ENCODE measurements at regions not wholly inside any gene's neighbourhood (a gene's known extent, or its start where the extent isn't known, plus 50 kb on each side); places are given as distances from the start of the nearest gene placed in this dataset.

DNA sequence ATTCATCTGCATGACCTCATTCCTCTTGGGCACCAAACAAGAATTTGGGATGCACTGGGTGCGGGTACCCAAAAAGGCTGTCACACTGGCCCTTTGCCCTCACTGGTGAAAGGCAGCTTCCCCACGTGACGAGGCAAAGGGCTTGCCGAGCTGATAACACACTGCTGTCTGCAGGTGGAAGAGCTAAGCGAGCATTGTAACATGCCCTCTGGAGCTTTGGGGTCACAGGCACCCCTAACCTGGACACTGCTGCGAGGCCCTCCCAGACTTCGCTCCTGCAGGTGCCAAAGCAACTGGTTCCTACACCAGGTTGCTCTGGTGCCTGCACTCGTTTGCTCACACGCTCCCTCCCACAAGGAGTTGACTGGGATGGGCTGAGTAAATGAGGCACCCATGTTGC, 1595.7 kb downstream of the HACE1 start:
- BruUV-seq (replicated peaks) = no TSS peak
- no peak overlapping the region for H3K9ac ChIP-seq (ENCODE audit: insufficient read depth, low read depth, low read length)
- H3K4me3 ChIP-seq (replicated peaks in 1 of 3; ENCODE audit: insufficient read depth in 1 of 3, low read depth in 2 of 3, low read length in 3 of 3) = no peak overlapping the region
- no peaks in the 10 kb centered on the region for H3K27me3 ChIP-seq (ENCODE audit: control insufficient read depth in 1 of 2, insufficient read depth in 2 of 2, low read length in 2 of 2)
- ATAC-seq = no peak
- no peaks in the 10 kb centered on the region for H3K36me3 ChIP-seq (replicated peaks in 1 of 2; ENCODE audit: control insufficient read depth in 1 of 2, insufficient read depth in 2 of 2, low read length in 2 of 2)
- H3K4me2 ChIP-seq (ENCODE audit: low read depth, low read length) = no peak overlapping the region
- FAIRE-seq = no peak
- intact Hi-C loops (cut with micrococcal nuclease; ENCODE audit: unreplicated experiment) = no loop called here
- TF ChIP-seq TBX3 (IDR thresholded peaks at IDR 0.05; ENCODE audit: borderline replicate concordance) (no peak), KDM4B (CRISPR knock-in tag; IDR thresholded peaks at IDR 0.05) (no peak), PHB2 (IDR thresholded peaks at IDR 0.05; ENCODE audit: partially characterized antibody) (no peak), NFE2L1 (CRISPR knock-in tag; IDR thresholded peaks at IDR 0.05; ENCODE audit: borderline replicate concordance) (no peak), TGIF2 (CRISPR knock-in tag; IDR thresholded peaks at IDR 0.05) (no peak), HDAC2 (CRISPR knock-in tag; IDR thresholded peaks at IDR 0.05) (no peak), RAD21 (CRISPR knock-in tag; IDR thresholded peaks at IDR 0.05) (no peak), BRD4 (CRISPR knock-in tag; IDR thresholded peaks at IDR 0.05) (no peak), SCMH1 (CRISPR knock-in tag; IDR thresholded peaks at IDR 0.05; ENCODE audit: borderline replicate concordance) (no peak), MIXL1 (CRISPR knock-in tag; IDR thresholded peaks at IDR 0.05) (no peak)
- TF ChIP-seq, protein P1, sequence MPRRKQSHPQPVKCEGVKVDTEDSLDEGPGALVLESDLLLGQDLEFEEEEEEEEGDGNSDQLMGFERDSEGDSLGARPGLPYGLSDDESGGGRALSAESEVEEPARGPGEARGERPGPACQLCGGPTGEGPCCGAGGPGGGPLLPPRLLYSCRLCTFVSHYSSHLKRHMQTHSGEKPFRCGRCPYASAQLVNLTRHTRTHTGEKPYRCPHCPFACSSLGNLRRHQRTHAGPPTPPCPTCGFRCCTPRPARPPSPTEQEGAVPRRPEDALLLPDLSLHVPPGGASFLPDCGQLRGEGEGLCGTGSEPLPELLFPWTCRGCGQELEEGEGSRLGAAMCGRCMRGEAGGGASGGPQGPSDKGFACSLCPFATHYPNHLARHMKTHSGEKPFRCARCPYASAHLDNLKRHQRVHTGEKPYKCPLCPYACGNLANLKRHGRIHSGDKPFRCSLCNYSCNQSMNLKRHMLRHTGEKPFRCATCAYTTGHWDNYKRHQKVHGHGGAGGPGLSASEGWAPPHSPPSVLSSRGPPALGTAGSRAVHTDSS (CRISPR knock-in tag; conservative IDR thresholded peaks at IDR 0.05) = no peak
- TF ChIP-seq, protein P2, sequence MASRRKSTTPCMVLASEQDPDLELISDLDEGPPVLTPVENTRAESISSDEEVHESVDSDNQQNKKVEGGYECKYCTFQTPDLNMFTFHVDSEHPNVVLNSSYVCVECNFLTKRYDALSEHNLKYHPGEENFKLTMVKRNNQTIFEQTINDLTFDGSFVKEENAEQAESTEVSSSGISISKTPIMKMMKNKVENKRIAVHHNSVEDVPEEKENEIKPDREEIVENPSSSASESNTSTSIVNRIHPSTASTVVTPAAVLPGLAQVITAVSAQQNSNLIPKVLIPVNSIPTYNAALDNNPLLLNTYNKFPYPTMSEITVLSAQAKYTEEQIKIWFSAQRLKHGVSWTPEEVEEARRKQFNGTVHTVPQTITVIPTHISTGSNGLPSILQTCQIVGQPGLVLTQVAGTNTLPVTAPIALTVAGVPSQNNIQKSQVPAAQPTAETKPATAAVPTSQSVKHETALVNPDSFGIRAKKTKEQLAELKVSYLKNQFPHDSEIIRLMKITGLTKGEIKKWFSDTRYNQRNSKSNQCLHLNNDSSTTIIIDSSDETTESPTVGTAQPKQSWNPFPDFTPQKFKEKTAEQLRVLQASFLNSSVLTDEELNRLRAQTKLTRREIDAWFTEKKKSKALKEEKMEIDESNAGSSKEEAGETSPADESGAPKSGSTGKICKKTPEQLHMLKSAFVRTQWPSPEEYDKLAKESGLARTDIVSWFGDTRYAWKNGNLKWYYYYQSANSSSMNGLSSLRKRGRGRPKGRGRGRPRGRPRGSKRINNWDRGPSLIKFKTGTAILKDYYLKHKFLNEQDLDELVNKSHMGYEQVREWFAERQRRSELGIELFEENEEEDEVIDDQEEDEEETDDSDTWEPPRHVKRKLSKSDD (CRISPR knock-in tag; IDR thresholded peaks at IDR 0.05; ENCODE audit: low read depth) = no peak
- TF ChIP-seq, protein P3, sequence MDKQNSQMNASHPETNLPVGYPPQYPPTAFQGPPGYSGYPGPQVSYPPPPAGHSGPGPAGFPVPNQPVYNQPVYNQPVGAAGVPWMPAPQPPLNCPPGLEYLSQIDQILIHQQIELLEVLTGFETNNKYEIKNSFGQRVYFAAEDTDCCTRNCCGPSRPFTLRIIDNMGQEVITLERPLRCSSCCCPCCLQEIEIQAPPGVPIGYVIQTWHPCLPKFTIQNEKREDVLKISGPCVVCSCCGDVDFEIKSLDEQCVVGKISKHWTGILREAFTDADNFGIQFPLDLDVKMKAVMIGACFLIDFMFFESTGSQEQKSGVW (CRISPR knock-in tag; IDR thresholded peaks at IDR 0.05; ENCODE audit: borderline replicate concordance) = no peak
- POLR2A ChIA-PET = no interaction called here
- no peaks in the 10 kb centered on the region for H4K20me1 ChIP-seq (ENCODE audit: insufficient read depth, low read length)
- H2AFZ ChIP-seq (ENCODE audit: low read length) = no peak overlapping the region
- no peaks in the 10 kb centered on the region for H3K9me3 ChIP-seq (ENCODE audit: low read length)
- DNase-seq (ENCODE audit: low spot score) = no peak
- no peaks in the 10 kb centered on the region for H3K4me1 ChIP-seq (ENCODE audit: insufficient read depth, low read length)
- CTCF ChIA-PET (ENCODE audit: low intra/inter-chr PET ratio, low total read pairs) = no interaction called here
- WGBS (ENCODE audit: low lambda C conversion rate) = 3% methylated on average over 6 of the region's 9 CpGs
- no peak overlapping the region for H3K27ac ChIP-seq (ENCODE audit: extremely low read length, insufficient read depth, low read length)
- H3K79me2 ChIP-seq (ENCODE audit: insufficient read depth, low read length) = no peaks in the 10 kb centered on the region
- in situ Hi-C loops (cut with HindIII; ENCODE audit: extremely low pct_ligation_motif_present, low pct_unique_long_range_greater_than_20kb) = no loop called here

Data from HepG2 (cell line).